ENCODE measurements at regions not wholly inside any gene's neighbourhood (a gene's known extent, or its start where the extent isn't known, plus 50 kb on each side); places are given as distances from the start of the nearest gene placed in this dataset.
"Not testable (repeated sequence)": the region's sequence is repeated elsewhere in the genome, so short reads cannot be mapped to it uniquely, and the experiment has no call there.

DNA sequence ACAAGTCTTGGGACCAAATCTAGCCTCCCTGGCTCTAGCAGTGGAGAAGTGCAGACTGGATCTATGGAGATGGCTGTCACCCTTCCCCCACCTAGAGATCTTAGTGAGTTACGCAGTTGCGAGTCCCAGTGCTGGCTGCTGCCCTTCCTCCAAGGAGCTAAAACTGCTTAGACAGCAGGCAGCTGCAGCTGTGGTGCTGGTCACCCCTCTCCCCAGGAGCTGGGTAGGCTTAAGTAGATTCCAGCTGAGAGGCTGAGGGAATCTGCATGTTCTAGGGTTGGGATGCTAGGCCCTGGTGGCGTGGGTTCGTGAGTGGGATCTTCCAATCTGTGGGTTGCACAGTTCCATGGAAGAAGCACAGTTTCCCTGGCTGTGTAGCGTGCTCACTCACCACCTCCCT, 120.2 kb downstream of the SLC35B3 start:
- Mint-ChIP-seq H3K27ac (no peak overlapping the region), H3K4me3 (no peak overlapping the region), H3K27me3 (no peaks in the 10 kb centered on the region), H3K9me3 (peaks cover 10% of the 10 kb centered on the region), H3K4me1 (no peaks in the 10 kb centered on the region), H3K36me3 (ENCODE audit: low read depth) (no peaks in the 10 kb centered on the region)
- intact Hi-C loops (cut with micrococcal nuclease) = no loop called here
- no peak for DNase-seq

DNA sequence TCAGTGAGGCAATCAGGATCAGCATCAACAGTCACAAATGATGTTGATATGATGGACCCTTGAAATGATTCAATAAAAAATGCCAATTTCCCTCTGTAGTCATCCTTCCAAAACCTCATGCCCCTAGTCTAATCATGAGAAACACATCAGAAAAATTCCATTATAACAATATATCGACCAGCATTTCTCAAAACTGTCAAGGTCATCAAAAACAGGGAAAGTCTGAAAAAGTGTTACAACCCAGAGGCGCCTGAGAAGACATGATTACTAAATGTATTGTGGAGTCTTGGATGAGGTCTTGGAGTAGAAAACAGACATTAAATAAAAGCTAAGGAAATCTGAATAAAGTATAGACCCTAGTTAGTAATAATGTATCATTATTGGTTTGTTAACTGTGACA, 133.8 kb downstream of the SLC35B3 start:
- Mint-ChIP-seq H3K27me3 (peaks cover 1% of the 10 kb centered on the region), H3K36me3 (ENCODE audit: low read depth) (no peaks in the 10 kb centered on the region), H3K4me1 (no peaks in the 10 kb centered on the region), H3K9me3 (no peaks in the 10 kb centered on the region), H3K27ac (no peak overlapping the region), H3K4me3 (no peak overlapping the region)
- intact Hi-C loops (cut with micrococcal nuclease) = no loop called here
- no peak for DNase-seq

DNA sequence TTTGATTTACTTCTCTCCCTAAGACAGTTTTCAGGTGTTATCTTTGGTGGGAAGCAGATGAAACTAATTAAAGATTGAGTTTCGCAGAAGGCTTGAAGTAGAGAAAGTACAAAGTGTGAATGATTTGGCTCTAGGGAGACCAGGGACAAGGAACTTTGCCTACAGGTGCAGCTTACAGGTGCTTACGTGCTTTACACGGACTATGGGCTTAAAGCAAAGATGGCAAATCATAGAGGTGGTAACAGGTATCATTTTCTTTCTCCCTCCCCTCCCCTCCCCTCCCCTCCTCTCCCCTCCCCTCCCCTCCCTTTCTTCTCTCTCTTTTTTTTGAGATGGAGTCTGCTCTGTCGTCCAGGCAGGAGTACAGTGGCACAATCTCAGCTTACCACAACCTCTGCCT, 136.3 kb downstream of the SLC35B3 start:
- Mint-ChIP-seq H3K4me3 (no peak overlapping the region), H3K9me3 (no peaks in the 10 kb centered on the region), H3K4me1 (no peaks in the 10 kb centered on the region), H3K27ac (no peak overlapping the region), H3K36me3 (ENCODE audit: low read depth) (no peaks in the 10 kb centered on the region), H3K27me3 (no peaks in the 10 kb centered on the region)
- intact Hi-C loops (cut with micrococcal nuclease) = no loop called here
- DNase-seq = no peak

DNA sequence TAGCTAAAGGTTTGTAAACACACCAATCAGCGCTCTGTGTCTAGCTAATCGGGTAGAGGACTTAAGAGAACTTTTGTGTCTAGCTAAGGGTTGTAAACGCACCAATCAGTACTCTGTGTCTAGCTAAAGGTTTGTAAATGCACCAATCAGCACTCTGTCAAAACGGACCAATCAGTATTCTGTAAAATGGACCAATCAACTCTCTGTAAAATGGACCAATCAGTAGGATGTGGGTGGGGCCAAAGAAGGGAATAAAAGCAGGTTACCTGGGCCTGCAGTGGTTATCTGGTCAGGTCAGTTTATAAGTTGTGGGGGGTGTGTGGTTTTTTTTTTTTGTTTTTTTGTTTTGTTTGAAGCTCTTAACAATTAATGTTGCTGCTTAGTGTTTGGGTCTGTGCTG, 152.4 kb downstream of the SLC35B3 start:
- H3K4me3 Mint-ChIP-seq; H3K9me3 Mint-ChIP-seq; H3K27me3 Mint-ChIP-seq; DNase-seq; intact Hi-C loops (cut with micrococcal nuclease); H3K4me1 Mint-ChIP-seq; H3K36me3 Mint-ChIP-seq (ENCODE audit: low read depth); H3K27ac Mint-ChIP-seq: not testable (repeated sequence)

DNA sequence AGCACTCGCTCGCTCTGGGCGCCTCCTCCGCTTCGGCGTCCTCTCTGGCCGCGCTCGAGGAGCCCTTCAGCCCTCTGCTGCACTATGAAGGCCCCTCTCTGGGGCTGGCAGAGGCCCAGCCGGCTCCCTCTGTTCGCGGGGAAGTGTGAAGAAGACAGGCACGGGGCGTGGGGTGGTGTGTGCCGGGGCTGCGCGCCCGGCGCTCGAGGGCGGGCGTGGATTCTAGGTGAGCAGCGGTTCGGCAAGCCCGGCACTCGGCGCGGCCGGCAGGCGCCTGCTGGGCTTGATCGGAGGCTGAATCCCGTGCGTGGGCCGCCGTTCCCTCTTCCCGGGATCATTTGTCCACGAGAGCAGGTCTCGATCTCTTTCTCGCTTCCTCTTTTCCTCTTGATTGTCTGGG, 153.0 kb downstream of the SLC35B3 start:
- intact Hi-C loops (cut with micrococcal nuclease) = no loop called here
- no peak overlapping the region for H3K27ac Mint-ChIP-seq
- no peak overlapping the region for H3K4me3 Mint-ChIP-seq
- H3K36me3 Mint-ChIP-seq (ENCODE audit: low read depth) = no peaks in the 10 kb centered on the region
- H3K27me3 Mint-ChIP-seq = no peaks in the 10 kb centered on the region
- no peaks in the 10 kb centered on the region for H3K4me1 Mint-ChIP-seq
- no peak for DNase-seq
- H3K9me3 Mint-ChIP-seq = no peaks in the 10 kb centered on the region

DNA sequence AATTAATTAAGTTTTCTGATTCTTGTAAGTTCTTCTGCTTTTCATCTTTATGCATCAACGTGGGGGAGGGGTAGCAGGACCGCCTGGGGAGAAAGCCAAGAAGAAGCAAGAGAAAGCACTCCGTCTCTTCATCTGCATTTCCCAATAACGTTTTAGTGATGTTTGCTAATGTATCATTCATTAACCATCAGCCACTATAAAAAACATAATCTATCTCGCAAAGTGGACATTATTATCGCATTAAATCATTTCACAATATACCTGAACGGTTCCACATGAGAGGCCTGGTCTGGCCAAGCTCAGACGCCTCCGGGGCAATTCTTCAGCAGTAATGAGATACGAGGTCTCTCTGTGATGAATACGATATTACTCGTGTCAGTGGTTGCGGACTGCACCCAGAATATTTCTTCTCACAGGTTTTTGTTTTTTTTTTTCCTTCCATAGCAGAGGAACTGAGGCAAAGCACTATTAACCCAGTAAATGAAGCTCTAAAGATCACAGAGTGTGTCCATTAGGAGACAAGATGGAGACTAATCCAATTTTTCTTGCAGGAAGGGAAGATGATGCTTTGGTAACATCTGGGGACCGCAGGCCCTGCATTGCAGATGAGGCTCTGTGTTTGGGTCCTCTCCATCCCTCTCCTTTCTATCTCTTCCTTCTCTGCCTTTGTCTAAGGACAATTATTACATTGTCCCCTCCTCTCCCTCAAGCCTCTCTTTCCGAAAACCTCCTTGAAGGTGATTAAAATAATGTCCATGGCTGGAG, 156.1 kb downstream of the SLC35B3 start:
- no peaks in the 10 kb centered on the region for H3K27me3 Mint-ChIP-seq
- intact Hi-C loops (cut with micrococcal nuclease) = no loop called here
- H3K36me3 Mint-ChIP-seq (ENCODE audit: low read depth) = no peaks in the 10 kb centered on the region
- no peaks in the 10 kb centered on the region for H3K9me3 Mint-ChIP-seq
- H3K27ac Mint-ChIP-seq = no peak overlapping the region
- DNase-seq = no peak
- no peaks in the 10 kb centered on the region for H3K4me1 Mint-ChIP-seq
- H3K4me3 Mint-ChIP-seq = no peak overlapping the region

DNA sequence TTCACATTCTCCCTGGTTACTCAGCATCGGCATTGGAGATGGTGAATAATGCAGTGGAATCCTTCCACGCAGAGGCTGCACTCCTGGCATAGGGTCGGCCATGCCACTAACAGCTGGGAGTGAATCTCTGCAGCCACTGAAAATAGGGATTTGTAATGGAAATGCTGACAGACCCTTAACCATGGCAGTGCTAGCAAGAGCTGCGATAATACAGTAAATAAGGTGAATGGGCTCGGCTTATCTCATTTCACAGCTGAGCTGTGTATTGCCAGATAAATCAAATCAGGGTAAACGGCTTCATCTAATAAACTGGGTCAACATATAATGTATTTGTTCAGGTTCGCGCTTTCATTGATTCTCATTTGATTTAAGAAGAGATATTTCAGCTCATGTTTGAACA, 156.8 kb downstream of the SLC35B3 start:
- intact Hi-C loops (cut with micrococcal nuclease) = no loop called here
- no peaks in the 10 kb centered on the region for H3K9me3 Mint-ChIP-seq
- H3K4me3 Mint-ChIP-seq = no peak overlapping the region
- H3K4me1 Mint-ChIP-seq = no peaks in the 10 kb centered on the region
- no peaks in the 10 kb centered on the region for H3K27me3 Mint-ChIP-seq
- no peak for DNase-seq
- H3K27ac Mint-ChIP-seq = no peak overlapping the region
- no peaks in the 10 kb centered on the region for H3K36me3 Mint-ChIP-seq (ENCODE audit: low read depth)

DNA sequence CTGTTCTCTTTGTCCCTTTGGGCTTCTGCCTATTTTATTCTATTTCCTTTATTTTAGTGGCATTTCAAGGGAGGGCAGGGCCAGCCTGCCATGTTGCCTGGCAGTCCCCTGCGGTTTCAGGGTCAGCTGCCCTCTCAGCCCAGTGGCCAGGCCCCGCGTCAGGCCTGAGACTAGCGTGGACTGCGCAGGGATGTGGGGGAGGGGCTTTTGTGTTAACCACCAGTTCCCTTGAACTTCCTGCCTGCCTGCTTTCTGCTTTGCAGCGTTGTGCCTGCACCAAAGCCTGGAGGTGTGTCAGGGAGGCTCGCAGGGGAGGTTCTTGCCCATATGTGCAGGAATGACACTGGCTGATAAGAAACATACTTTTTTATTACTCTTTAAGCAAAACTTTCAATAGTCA, 157.6 kb downstream of the SLC35B3 start:
- Mint-ChIP-seq H3K27me3 (no peaks in the 10 kb centered on the region), H3K36me3 (ENCODE audit: low read depth) (no peaks in the 10 kb centered on the region), H3K4me3 (no peak overlapping the region), H3K9me3 (no peaks in the 10 kb centered on the region), H3K27ac (no peak overlapping the region), H3K4me1 (no peaks in the 10 kb centered on the region)
- no peak for DNase-seq
- intact Hi-C loops (cut with micrococcal nuclease) = no loop called here

DNA sequence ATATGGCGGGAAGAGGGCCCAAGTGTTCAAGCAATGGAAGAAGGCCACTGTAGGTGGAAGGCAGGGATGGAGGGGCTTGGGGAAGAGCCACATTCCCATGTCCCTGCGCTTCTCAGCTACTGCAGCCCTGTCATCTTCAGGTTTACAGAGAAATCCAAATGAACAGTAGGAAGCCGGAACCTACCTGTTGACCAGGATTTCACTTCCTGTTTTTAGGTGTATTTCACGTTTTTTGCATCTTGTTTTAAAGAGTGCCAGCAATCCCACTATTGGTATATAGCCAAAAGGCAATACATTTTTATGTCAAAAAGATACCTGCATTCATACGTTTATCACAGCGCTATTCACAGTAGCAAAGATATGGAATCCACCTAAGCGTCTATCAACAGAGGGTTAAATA, 159.2 kb downstream of the SLC35B3 start:
- no peak for DNase-seq
- no peaks in the 10 kb centered on the region for H3K9me3 Mint-ChIP-seq
- no peak overlapping the region for H3K4me3 Mint-ChIP-seq
- H3K4me1 Mint-ChIP-seq = no peaks in the 10 kb centered on the region
- H3K27ac Mint-ChIP-seq = no peak overlapping the region
- H3K36me3 Mint-ChIP-seq (ENCODE audit: low read depth) = no peaks in the 10 kb centered on the region
- intact Hi-C loops (cut with micrococcal nuclease) = no loop called here
- no peaks in the 10 kb centered on the region for H3K27me3 Mint-ChIP-seq

DNA sequence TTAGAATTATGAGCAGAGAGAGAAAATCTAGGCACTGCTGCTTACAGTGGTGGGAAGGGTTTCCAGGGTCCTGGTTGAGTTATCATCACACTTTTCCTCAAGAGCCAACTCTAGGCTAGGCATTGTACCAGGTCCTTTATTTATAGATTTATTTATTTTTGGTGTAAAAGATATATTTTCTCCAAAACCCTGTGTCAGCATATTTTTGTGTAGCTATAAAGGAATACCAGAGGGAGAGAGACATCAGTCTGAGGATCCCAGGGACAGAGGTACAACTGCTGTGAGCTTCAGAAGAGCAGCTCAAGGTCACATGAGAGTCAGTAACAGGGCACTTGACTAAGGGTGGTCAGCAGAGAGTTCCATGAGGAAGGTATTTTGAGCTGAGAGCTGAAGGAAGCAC, 159.7 kb downstream of the SLC35B3 start:
- no peak overlapping the region for H3K27ac Mint-ChIP-seq
- H3K27me3 Mint-ChIP-seq = no peaks in the 10 kb centered on the region
- no peaks in the 10 kb centered on the region for H3K4me1 Mint-ChIP-seq
- H3K4me3 Mint-ChIP-seq = no peak overlapping the region
- H3K36me3 Mint-ChIP-seq (ENCODE audit: low read depth) = no peaks in the 10 kb centered on the region
- intact Hi-C loops (cut with micrococcal nuclease) = no loop called here
- no peak for DNase-seq
- H3K9me3 Mint-ChIP-seq = no peaks in the 10 kb centered on the region

DNA sequence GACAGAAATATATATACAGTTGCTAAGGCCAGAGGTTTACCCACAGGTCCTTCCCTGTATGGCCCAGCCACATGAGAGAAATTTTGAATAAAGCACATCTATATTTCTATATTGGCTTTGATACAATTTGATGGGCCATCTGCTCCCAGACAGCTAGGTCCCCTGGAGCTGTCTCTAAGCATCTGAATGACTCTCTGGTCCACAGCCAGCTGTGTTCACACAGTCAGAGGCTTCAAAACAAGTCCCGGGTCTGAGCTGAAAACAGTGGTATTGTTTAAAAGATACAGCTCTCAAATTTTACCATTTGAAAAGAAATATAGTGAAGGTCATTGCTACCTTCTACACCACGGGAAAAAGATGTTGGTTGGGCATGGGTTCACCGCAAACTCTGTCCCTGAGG, 161.1 kb downstream of the SLC35B3 start:
- Mint-ChIP-seq H3K27me3 (no peaks in the 10 kb centered on the region), H3K36me3 (ENCODE audit: low read depth) (no peaks in the 10 kb centered on the region), H3K27ac (no peak overlapping the region), H3K9me3 (no peaks in the 10 kb centered on the region), H3K4me3 (no peak overlapping the region), H3K4me1 (no peaks in the 10 kb centered on the region)
- intact Hi-C loops (cut with micrococcal nuclease) = no loop called here
- peak; percentile 16 for DNase-seq

DNA sequence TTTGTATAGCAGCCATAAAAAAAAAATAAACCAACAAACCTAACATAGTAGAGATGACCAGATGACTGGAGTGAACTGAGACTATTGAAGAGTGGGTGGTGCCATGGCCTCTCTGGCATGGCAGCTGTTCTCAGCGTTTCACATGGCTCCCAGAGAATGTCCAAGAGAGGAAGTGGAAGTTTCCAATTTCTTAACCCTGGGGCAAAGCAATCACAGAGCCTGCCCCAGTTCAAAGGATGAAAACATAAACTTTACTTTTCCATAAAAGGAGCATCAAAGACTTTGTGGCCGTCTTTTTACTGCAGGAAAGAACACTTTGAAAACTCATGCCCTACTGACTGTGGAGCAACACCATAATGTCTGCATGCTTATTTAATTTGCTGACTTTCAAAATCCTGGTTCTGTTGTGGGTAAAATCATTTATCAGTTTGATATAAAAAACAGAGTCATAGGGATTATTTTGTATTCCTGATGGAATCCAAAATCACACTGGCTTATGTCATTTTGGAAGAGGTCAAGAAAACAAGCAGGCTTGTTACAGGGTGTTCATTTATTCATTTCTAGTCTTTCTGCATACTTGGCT, 165.4 kb downstream of the SLC35B3 start:
- no peaks in the 10 kb centered on the region for H3K4me1 Mint-ChIP-seq
- no peak overlapping the region for H3K4me3 Mint-ChIP-seq
- H3K27ac Mint-ChIP-seq = no peak overlapping the region
- no peak for DNase-seq
- H3K36me3 Mint-ChIP-seq (ENCODE audit: low read depth) = no peaks in the 10 kb centered on the region
- no peaks in the 10 kb centered on the region for H3K27me3 Mint-ChIP-seq
- H3K9me3 Mint-ChIP-seq = no peaks in the 10 kb centered on the region
- intact Hi-C loops (cut with micrococcal nuclease) = no loop called here

DNA sequence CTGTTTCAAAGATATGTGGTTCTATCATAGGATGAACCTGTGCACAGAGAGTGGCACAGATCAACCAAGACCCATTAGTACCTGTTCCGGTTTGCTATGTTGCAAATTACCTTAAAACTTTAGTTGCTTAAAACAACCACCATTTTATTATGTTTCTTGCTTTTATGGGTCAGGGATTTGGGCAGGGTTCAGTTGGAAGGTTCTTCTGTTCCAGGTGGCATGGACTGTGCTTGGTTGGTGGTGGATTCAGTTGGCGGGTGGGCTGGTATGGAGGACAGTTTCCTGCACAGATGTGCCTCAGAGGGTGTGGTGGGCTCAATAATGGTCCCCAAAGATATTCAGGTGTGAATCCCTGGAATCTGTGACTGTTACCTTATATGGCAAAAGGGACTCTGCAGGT, 166.3 kb downstream of the SLC35B3 start:
- H3K9me3 Mint-ChIP-seq = no peaks in the 10 kb centered on the region
- no peak for DNase-seq
- H3K27ac Mint-ChIP-seq = no peak overlapping the region
- no peaks in the 10 kb centered on the region for H3K27me3 Mint-ChIP-seq
- H3K4me1 Mint-ChIP-seq = no peaks in the 10 kb centered on the region
- H3K36me3 Mint-ChIP-seq (ENCODE audit: low read depth) = no peaks in the 10 kb centered on the region
- intact Hi-C loops (cut with micrococcal nuclease) = no loop called here
- H3K4me3 Mint-ChIP-seq = no peak overlapping the region

DNA sequence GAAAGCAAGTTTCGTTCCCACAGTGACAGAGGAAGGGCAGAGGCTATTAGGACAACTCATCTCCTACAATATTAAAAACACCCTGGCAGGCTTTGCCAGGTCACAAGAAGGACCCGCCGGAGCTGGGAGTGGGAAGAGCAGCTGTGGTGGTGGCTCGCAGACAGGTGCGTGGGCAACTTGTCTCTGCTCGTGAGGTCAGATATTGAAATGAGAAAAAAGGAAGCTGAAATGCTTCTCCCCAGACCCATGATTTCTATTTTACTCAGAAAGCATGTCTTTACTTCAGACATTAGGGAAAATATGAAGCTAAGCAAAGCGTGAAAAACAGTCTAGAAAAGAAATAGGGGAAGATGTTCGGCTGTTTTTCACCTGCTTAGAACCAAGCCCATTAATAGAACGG, 166.3 kb upstream of the EEF1E1 start:
- Mint-ChIP-seq H3K4me3 (no peak overlapping the region), H3K27me3 (no peaks in the 10 kb centered on the region), H3K4me1 (no peaks in the 10 kb centered on the region), H3K9me3 (no peaks in the 10 kb centered on the region), H3K36me3 (ENCODE audit: low read depth) (no peaks in the 10 kb centered on the region), H3K27ac (no peak overlapping the region)
- no peak for DNase-seq
- intact Hi-C loops (cut with micrococcal nuclease) = no loop called here

DNA sequence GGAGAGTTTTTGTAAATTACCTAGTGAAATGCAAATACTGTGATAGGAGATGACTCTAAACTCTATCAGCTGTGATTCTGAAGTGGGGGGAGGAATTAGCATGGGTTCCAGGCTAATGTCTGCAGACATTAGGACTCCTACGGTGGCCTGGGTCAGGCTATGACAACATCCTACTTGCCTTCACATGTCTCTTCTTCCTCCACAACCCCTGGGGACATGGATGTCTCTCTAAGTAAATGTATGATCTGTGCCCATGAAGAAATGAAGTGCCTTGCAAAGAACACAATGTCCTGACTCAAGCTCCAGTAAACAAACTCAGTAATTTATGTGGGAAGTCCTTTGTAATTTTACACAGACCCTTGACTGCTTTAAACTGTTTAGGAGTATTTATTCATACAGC, 165.8 kb upstream of the EEF1E1 start:
- Mint-ChIP-seq H3K4me3 (no peak overlapping the region), H3K36me3 (ENCODE audit: low read depth) (no peaks in the 10 kb centered on the region), H3K4me1 (no peaks in the 10 kb centered on the region), H3K9me3 (no peaks in the 10 kb centered on the region), H3K27me3 (no peaks in the 10 kb centered on the region), H3K27ac (no peak overlapping the region)
- DNase-seq = no peak
- intact Hi-C loops (cut with micrococcal nuclease) = no loop called here
